Uterus (tissue), 2 donors: ENCODE measurements at regions not wholly inside any gene's neighbourhood (a gene's known extent, or its start where the extent isn't known, plus 50 kb on each side); places are given as distances from the start of the nearest gene placed in this dataset.

ENCODE experiments used
- POLR2A ChIP-seq, 2 donors: fragments of 450-650 bp; IDR thresholded peaks; one replicate each; pipeline ENCODE4 v1.6.1; 2016; ENCODE audit warnings: antibody characterized with exemption in 2 of 2, mild to moderate bottlenecking in 1 of 2, moderate library complexity in 1 of 2
- TF ChIP-seq, protein P1 (sequence below), 4 experiments: fragments of 200-600 bp in 2 of 4; fragments of 450-650 bp in 2 of 4; sonication (generic) in 2 of 4; IDR thresholded peaks; one replicate each; pipeline ENCODE4 v1.5.1; 2016 to 2019; ENCODE audit warnings: antibody characterized with exemption in 4 of 4, mild to moderate bottlenecking in 2 of 4, moderate library complexity in 1 of 4

DNA sequence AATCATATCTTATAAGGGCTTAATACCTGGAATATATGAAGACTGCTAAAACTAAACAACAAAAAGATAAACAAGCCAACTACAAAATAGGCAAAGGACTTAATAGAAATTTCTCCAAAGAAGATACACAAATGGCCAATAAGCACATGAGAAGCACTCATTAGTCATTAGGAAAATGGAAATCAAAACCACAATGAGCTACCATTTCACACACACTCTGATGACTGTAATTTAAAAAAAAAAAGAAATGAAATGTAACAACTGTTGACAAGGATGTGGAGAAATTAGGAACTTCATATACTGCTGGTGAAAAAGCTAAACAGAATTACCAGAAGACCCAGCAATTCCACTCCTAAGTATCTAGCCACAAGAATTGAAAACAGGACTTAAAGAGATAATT lies 374.2 kb upstream of the ZP4 start:
- TF ChIP-seq, protein P1, sequence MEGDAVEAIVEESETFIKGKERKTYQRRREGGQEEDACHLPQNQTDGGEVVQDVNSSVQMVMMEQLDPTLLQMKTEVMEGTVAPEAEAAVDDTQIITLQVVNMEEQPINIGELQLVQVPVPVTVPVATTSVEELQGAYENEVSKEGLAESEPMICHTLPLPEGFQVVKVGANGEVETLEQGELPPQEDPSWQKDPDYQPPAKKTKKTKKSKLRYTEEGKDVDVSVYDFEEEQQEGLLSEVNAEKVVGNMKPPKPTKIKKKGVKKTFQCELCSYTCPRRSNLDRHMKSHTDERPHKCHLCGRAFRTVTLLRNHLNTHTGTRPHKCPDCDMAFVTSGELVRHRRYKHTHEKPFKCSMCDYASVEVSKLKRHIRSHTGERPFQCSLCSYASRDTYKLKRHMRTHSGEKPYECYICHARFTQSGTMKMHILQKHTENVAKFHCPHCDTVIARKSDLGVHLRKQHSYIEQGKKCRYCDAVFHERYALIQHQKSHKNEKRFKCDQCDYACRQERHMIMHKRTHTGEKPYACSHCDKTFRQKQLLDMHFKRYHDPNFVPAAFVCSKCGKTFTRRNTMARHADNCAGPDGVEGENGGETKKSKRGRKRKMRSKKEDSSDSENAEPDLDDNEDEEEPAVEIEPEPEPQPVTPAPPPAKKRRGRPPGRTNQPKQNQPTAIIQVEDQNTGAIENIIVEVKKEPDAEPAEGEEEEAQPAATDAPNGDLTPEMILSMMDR (IDR thresholded peaks at IDR 0.05), result no peak
- TF ChIP-seq POLR2A (IDR thresholded peaks at IDR 0.05), result no peak
